ENCODE measurements at regions not wholly inside any gene's neighbourhood (a gene's known extent, or its start where the extent isn't known, plus 50 kb on each side); places are given as distances from the start of the nearest gene placed in this dataset.
"Not testable (repeated sequence)": the region's sequence is repeated elsewhere in the genome, so short reads cannot be mapped to it uniquely, and the experiment has no call there.

GRCh38 chr13:104987621-104988020 is 1547.8 kb downstream of the EFNB2 start:
- no peak for DNase-seq

GRCh38 chr13:104984296-104984818 is 1551.1 kb downstream of the EFNB2 start:
- no peak for DNase-seq

- no peak for DNase-seq
Observed at GRCh38 chr13:104983601-104984000, 1551.9 kb downstream of the EFNB2 start.

GRCh38 chr13:104980586-104980985 is 1554.9 kb downstream of the EFNB2 start:
- DNase-seq: no peak

- DNase-seq: no peak
Observed at GRCh38 chr13:104979281-104980030, 1556.0 kb downstream of the EFNB2 start.

GRCh38 chr13:104976986-104977385 is 1558.5 kb downstream of the EFNB2 start:
- peak in 1 of 2 donors; percentile 17 for DNase-seq

- no peak for DNase-seq
Observed at GRCh38 chr13:104975272-104975671, 1560.2 kb downstream of the EFNB2 start.

GRCh38 chr13:104968876-104969275 is 1566.6 kb downstream of the EFNB2 start:
- no peak for DNase-seq

GRCh38 chr13:104967836-104968630 is 1567.4 kb downstream of the EFNB2 start:
- DNase-seq: no peak

GRCh38 chr13:104967376-104967775 is 1568.1 kb downstream of the EFNB2 start:
- no peak for DNase-seq

- DNase-seq: no peak
Observed at GRCh38 chr13:104962411-104962810, 1573.1 kb downstream of the EFNB2 start.

GRCh38 chr13:104961246-104961645 is 1574.2 kb downstream of the EFNB2 start:
- DNase-seq: no peak

GRCh38 chr13:104954210-104954609 is 1581.3 kb downstream of the EFNB2 start:
- DNase-seq: no peak

- no peak for DNase-seq
Observed at GRCh38 chr13:104953588-104953987, 1581.9 kb downstream of the EFNB2 start.

GRCh38 chr13:104949840-104950740 is 1585.4 kb downstream of the EFNB2 start:
- DNase-seq: no peak

GRCh38 chr13:104944176-104944575 is 1591.3 kb downstream of the EFNB2 start:
- no peak for DNase-seq

GRCh38 chr13:104943331-104943730 is 1592.1 kb downstream of the EFNB2 start:
- no peak for DNase-seq

- no peak for DNase-seq
Observed at GRCh38 chr13:104937881-104938280, 1597.6 kb downstream of the EFNB2 start.

- DNase-seq: no peak
Observed at GRCh38 chr13:104936304-104936703, 1599.2 kb downstream of the EFNB2 start.

GRCh38 chr13:104920513-104920912 is 1614.9 kb downstream of the EFNB2 start:
- not testable (repeated sequence) for DNase-seq

- DNase-seq: no peak
Observed at GRCh38 chr13:104920091-104920490, 1615.4 kb downstream of the EFNB2 start.

GRCh38 chr13:104900191-104900817 is 1635.2 kb downstream of the EFNB2 start:
- DNase-seq: no peak

All from hippocampal formation (tissue), 2 donors.